ENCODE measurements at regions not wholly inside any gene's neighbourhood (a gene's known extent, or its start where the extent isn't known, plus 50 kb on each side); places are given as distances from the start of the nearest gene placed in this dataset.

DNA sequence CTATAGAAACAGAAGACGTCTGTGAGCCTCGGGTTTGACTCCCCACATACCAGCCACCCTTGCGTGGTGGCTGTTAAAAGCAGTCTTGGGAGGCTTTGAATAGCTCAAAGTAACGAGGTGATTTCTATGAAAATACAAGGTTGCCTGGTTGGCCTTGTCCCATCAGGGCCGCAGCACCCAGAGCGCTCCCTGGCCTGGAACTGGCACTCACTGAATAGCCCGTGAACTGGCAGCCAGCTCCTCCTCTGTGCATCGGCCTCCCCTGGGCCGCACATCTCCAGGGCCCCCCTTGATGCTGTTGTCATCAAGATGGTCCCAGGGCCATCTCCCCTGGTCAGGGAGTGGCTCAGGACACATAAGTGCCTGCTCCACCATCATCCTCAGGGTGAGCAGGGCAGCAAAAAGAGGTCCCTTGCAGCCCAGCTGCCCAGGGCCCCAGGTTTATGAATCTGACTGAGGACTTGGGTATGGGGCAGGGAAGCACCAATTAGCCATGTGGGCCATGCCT lies 144.6 kb upstream of the PPP1R26 start:
- in situ Hi-C loops (cut with MboI; ENCODE audit: low sequenced_read_pairs), result no loop called here
- Histone ChIP-seq H3K4me3 (ENCODE audit: insufficient read depth, low read depth, low read length) (no peak overlapping the region), H3K4me1 (ENCODE audit: control insufficient read depth, insufficient read depth, low read length) (no peaks in the 10 kb centered on the region), H4K91ac (ENCODE audit: insufficient read depth, low read depth, low read length) (no peak overlapping the region), H3K23ac (ENCODE audit: low read depth, low read length) (no peak overlapping the region), H2AK9ac (replicated peaks; ENCODE audit: low read depth, low read length, poor library complexity) (no peak overlapping the region), H3K9ac (ENCODE audit: low read depth, low read length) (no peak overlapping the region), H3K4me2 (ENCODE audit: low read depth, low read length) (no peak overlapping the region), H4K8ac (ENCODE audit: low read depth in 2 of 2, low read length in 2 of 2) (no peak overlapping the region), H3K9me3 (ENCODE audit: control insufficient read depth, insufficient read depth, low read length) (peaks cover 22% of the 10 kb centered on the region), H4K5ac (ENCODE audit: low read depth, low read length) (no peak overlapping the region), H2BK15ac (ENCODE audit: low read depth, low read length) (no peak overlapping the region), H3K27me3 (ENCODE audit: control insufficient read depth, insufficient read depth, low read length) (no peaks in the 10 kb centered on the region), H3K4ac (ENCODE audit: low read depth, low read length) (no peak overlapping the region), H3K36me3 (ENCODE audit: control insufficient read depth, insufficient read depth, low read length) (no peaks in the 10 kb centered on the region), H3K27ac (ENCODE audit: insufficient read depth, low read length) (no peak overlapping the region), H2BK20ac (ENCODE audit: low read depth, low read length) (no peak overlapping the region), H3K9me1 (ENCODE audit: insufficient read depth, low read length) (no peaks in the 10 kb centered on the region), H3K79me1 (ENCODE audit: low read depth in 1 of 2, low read length in 2 of 2) (no peaks in the 10 kb centered on the region), H3K56ac (ENCODE audit: extremely low read depth, insufficient read depth, low read length) (no peak overlapping the region), H2BK120ac (ENCODE audit: low read depth, low read length) (no peak overlapping the region), H2AK5ac (ENCODE audit: low read depth, low read length) (no peak overlapping the region), H3K18ac (ENCODE audit: low read depth, low read length) (no peak overlapping the region), H3K14ac (replicated peaks; ENCODE audit: low read depth, low read length) (no peak overlapping the region), H2BK5ac (ENCODE audit: low read depth, low read length, poor library complexity, severe bottlenecking) (no peak overlapping the region), H4K20me1 (ENCODE audit: insufficient read depth, low read length) (no peaks in the 10 kb centered on the region), H2AFZ (replicated peaks; ENCODE audit: low read length, poor library complexity) (no peak overlapping the region)
- TF ChIP-seq, protein P1, sequence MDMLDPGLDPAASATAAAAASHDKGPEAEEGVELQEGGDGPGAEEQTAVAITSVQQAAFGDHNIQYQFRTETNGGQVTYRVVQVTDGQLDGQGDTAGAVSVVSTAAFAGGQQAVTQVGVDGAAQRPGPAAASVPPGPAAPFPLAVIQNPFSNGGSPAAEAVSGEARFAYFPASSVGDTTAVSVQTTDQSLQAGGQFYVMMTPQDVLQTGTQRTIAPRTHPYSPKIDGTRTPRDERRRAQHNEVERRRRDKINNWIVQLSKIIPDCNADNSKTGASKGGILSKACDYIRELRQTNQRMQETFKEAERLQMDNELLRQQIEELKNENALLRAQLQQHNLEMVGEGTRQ (IDR thresholded peaks at IDR 0.05; ENCODE audit: low read depth, low read length), result no peak
- TF ChIP-seq FOS (IDR thresholded peaks at IDR 0.05; ENCODE audit: low read depth, low read length) (no peak), RAD21 (IDR thresholded peaks at IDR 0.05; ENCODE audit: low read length) (no peak), POLR2A (IDR thresholded peaks at IDR 0.05; ENCODE audit: low read depth, low read length) (no peak), RFX5 (IDR thresholded peaks at IDR 0.05; ENCODE audit: low read depth, low read length) (no peak), CEBPB (IDR thresholded peaks at IDR 0.05; ENCODE audit: low read depth, low read length) (no peak), CHD1 (IDR thresholded peaks at IDR 0.05; ENCODE audit: low read depth, low read length) (no peak), SMC3 (IDR thresholded peaks at IDR 0.05; ENCODE audit: low read depth, low read length) (no peak), RCOR1 (IDR thresholded peaks at IDR 0.05; ENCODE audit: insufficient replicate concordance, low read length) (no peak), MAZ (IDR thresholded peaks at IDR 0.05; ENCODE audit: borderline replicate concordance, low read depth, low read length) (no peak), MXI1 (IDR thresholded peaks at IDR 0.05; ENCODE audit: borderline replicate concordance, low read depth, low read length) (no peak), BHLHE40 (IDR thresholded peaks at IDR 0.05; ENCODE audit: low read depth, low read length) (no peak), MAFK (IDR thresholded peaks at IDR 0.05; ENCODE audit: low read depth, low read length) (no peak), NFE2L2 (IDR thresholded peaks at IDR 0.05; ENCODE audit: low read depth, low read length) (no peak)
- TF ChIP-seq, protein P2, sequence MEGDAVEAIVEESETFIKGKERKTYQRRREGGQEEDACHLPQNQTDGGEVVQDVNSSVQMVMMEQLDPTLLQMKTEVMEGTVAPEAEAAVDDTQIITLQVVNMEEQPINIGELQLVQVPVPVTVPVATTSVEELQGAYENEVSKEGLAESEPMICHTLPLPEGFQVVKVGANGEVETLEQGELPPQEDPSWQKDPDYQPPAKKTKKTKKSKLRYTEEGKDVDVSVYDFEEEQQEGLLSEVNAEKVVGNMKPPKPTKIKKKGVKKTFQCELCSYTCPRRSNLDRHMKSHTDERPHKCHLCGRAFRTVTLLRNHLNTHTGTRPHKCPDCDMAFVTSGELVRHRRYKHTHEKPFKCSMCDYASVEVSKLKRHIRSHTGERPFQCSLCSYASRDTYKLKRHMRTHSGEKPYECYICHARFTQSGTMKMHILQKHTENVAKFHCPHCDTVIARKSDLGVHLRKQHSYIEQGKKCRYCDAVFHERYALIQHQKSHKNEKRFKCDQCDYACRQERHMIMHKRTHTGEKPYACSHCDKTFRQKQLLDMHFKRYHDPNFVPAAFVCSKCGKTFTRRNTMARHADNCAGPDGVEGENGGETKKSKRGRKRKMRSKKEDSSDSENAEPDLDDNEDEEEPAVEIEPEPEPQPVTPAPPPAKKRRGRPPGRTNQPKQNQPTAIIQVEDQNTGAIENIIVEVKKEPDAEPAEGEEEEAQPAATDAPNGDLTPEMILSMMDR (conservative IDR thresholded peaks at IDR 0.05; ENCODE audit: low read depth, low read length), result no peak
- TF ChIP-seq, protein P3, sequence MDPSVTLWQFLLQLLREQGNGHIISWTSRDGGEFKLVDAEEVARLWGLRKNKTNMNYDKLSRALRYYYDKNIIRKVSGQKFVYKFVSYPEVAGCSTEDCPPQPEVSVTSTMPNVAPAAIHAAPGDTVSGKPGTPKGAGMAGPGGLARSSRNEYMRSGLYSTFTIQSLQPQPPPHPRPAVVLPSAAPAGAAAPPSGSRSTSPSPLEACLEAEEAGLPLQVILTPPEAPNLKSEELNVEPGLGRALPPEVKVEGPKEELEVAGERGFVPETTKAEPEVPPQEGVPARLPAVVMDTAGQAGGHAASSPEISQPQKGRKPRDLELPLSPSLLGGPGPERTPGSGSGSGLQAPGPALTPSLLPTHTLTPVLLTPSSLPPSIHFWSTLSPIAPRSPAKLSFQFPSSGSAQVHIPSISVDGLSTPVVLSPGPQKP (IDR thresholded peaks at IDR 0.05; ENCODE audit: borderline replicate concordance, low read depth, low read length), result no peak
- ChIA-PET POLR2A (ENCODE audit: unreplicated experiment) (no interaction called here), CTCF (no interaction called here)
- intact Hi-C loops (cut with micrococcal nuclease), result no loop called here
- 60% methylated on average over 1 of the region's 9 CpGs; no CpG with 5 or more reads in 1 of the 2 experiments for WGBS, 2 experiments (ENCODE audit: extremely low coverage in 2 of 2, insufficient read length in 1 of 2)
- dilution Hi-C loops (cut with HindIII; ENCODE audit: low sequenced_read_pairs, unreplicated experiment), result no loop called here
- DNase-seq (no peak), ATAC-seq (ENCODE audit: low read depth) (no peak)
- BruUV-seq (replicated peaks), result no TSS peak

All from IMR-90 (cell line).